ENCODE measurements at regions not wholly inside any gene's neighbourhood (a gene's known extent, or its start where the extent isn't known, plus 50 kb on each side); places are given as distances from the start of the nearest gene placed in this dataset.

DNA sequence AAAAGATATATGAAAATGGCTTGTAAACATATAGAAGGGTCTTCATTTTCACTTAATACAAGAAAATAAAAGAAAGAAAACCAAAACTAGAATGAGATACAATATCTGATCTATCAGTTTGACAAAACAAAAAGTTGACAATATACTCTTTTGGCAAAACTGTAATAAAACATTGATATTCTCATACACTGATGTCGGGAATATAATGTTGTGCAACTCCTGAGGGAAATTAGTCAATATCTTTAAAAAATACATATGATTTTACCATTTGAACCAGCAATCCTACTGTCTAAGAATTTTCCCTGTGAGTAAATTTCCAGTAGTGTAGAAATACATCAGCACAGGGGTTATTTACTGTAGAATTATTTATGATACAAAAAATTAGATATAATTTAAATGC is 336.1 kb upstream of the FSIP2 start:
- TF ChIP-seq, protein P1, sequence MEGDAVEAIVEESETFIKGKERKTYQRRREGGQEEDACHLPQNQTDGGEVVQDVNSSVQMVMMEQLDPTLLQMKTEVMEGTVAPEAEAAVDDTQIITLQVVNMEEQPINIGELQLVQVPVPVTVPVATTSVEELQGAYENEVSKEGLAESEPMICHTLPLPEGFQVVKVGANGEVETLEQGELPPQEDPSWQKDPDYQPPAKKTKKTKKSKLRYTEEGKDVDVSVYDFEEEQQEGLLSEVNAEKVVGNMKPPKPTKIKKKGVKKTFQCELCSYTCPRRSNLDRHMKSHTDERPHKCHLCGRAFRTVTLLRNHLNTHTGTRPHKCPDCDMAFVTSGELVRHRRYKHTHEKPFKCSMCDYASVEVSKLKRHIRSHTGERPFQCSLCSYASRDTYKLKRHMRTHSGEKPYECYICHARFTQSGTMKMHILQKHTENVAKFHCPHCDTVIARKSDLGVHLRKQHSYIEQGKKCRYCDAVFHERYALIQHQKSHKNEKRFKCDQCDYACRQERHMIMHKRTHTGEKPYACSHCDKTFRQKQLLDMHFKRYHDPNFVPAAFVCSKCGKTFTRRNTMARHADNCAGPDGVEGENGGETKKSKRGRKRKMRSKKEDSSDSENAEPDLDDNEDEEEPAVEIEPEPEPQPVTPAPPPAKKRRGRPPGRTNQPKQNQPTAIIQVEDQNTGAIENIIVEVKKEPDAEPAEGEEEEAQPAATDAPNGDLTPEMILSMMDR (IDR thresholded peaks at IDR 0.05), result no peak
- no peak for TF ChIP-seq POLR2AphosphoS5 (IDR thresholded peaks at IDR 0.05)
- TF ChIP-seq POLR2A (IDR thresholded peaks at IDR 0.05), result no peak
